ENCODE measurements at regions not wholly inside any gene's neighbourhood (a gene's known extent, or its start where the extent isn't known, plus 50 kb on each side); places are given as distances from the start of the nearest gene placed in this dataset.

GRCh38 chr20:24098886-24099285, 110.3 kb upstream of the GGTLC1 start:
- no peak for DNase-seq (ENCODE audit: low spot score)
- in situ Hi-C loops (cut with MboI; ENCODE audit: low pct_unique_long_range_greater_than_20kb, low sequenced_read_pairs, unreplicated experiment) = no loop called here
- TF ChIP-seq, protein P1, sequence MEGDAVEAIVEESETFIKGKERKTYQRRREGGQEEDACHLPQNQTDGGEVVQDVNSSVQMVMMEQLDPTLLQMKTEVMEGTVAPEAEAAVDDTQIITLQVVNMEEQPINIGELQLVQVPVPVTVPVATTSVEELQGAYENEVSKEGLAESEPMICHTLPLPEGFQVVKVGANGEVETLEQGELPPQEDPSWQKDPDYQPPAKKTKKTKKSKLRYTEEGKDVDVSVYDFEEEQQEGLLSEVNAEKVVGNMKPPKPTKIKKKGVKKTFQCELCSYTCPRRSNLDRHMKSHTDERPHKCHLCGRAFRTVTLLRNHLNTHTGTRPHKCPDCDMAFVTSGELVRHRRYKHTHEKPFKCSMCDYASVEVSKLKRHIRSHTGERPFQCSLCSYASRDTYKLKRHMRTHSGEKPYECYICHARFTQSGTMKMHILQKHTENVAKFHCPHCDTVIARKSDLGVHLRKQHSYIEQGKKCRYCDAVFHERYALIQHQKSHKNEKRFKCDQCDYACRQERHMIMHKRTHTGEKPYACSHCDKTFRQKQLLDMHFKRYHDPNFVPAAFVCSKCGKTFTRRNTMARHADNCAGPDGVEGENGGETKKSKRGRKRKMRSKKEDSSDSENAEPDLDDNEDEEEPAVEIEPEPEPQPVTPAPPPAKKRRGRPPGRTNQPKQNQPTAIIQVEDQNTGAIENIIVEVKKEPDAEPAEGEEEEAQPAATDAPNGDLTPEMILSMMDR (IDR thresholded peaks at IDR 0.05; ENCODE audit: extremely low read depth, insufficient read depth, missing control alignments) = no peak

- no peak for DNase-seq (ENCODE audit: low spot score)
- in situ Hi-C loops (cut with MboI; ENCODE audit: low pct_unique_long_range_greater_than_20kb, low sequenced_read_pairs, unreplicated experiment) = no loop called here
- TF ChIP-seq, protein P1 (IDR thresholded peaks at IDR 0.05; ENCODE audit: extremely low read depth, insufficient read depth, missing control alignments) = no peak
These were observed 109.1 kb upstream of the GGTLC1 start for GRCh38 chr20:24097506-24098245.

- in situ Hi-C loops (cut with MboI; ENCODE audit: low pct_unique_long_range_greater_than_20kb, low sequenced_read_pairs, unreplicated experiment) = no loop called here
- TF ChIP-seq, protein P1 (IDR thresholded peaks at IDR 0.05; ENCODE audit: extremely low read depth, insufficient read depth, missing control alignments) = no peak
- no peak for DNase-seq (ENCODE audit: low spot score)
These were observed 108.4 kb upstream of the GGTLC1 start for GRCh38 chr20:24096864-24097450.

DNA sequence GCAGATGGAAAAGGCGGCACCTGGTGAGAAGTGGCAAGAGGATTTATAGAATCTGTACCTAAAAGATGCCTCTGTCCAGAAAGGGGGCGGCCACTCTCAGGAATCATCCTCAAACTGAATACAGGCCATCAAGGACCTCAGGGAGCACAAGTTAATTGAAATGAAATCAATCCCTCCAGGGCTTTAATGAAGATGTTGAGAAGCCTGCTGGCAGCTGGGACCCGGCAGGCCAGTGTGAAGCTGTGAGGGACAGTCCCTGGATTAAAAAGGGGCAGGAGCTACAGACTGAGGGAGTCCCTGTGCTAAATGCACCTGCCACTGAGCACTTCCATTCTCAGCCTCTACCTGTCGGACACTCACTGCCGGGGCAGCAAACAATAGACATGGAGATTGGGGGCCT, 107.7 kb upstream of the GGTLC1 start:
- in situ Hi-C loops (cut with MboI; ENCODE audit: low pct_unique_long_range_greater_than_20kb, low sequenced_read_pairs, unreplicated experiment) = no loop called here
- no peak for DNase-seq (ENCODE audit: low spot score)
- TF ChIP-seq, protein P1 (IDR thresholded peaks at IDR 0.05; ENCODE audit: extremely low read depth, insufficient read depth, missing control alignments) = no peak

DNA sequence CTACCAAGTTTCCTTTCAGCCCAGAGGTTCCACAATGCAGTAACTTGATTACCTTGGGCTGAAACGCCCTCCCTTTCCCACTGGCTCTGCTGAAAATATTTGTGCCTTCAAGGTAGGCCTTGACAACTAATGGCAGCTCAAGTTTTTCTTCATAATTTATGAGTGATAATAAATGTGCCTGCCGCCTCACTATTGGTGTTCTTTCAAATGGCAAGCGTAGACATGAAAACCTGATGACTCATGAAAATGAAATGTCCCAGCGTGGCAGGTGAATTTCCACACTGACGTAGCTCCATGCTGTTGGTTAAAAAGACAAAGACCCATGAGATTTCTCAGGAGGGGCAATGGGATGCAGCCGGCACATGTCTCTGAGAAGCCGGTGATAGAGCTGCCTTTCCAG, 107.2 kb upstream of the GGTLC1 start:
- DNase-seq (ENCODE audit: low spot score) = no peak
- in situ Hi-C loops (cut with MboI; ENCODE audit: low pct_unique_long_range_greater_than_20kb, low sequenced_read_pairs, unreplicated experiment) = no loop called here
- TF ChIP-seq, protein P1 (IDR thresholded peaks at IDR 0.05; ENCODE audit: extremely low read depth, insufficient read depth, missing control alignments) = no peak

DNA sequence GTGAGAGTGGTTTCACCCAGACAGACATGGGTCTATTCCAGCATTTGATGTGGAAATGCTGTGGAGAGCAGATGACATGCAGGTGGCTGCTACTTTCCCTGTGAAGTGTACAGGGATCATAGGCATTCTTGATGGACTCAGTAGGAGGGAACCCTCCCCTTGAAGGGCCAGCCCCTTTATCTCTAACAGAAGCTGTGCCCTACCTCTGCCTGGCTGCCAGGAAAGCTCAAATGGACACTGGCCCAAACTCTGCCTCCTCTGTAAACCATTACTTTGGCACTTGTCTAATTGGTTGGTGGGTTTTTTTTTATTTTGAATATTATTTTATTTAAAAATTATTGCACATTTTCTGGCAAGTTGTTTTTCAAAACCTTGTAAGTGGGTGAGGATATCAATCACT, 106.7 kb upstream of the GGTLC1 start:
- in situ Hi-C loops (cut with MboI; ENCODE audit: low pct_unique_long_range_greater_than_20kb, low sequenced_read_pairs, unreplicated experiment) = no loop called here
- TF ChIP-seq, protein P1 (IDR thresholded peaks at IDR 0.05; ENCODE audit: extremely low read depth, insufficient read depth, missing control alignments) = no peak
- DNase-seq (ENCODE audit: low spot score) = no peak

Data from GM13977 (cell line).